GM12878 (cell line): ENCODE measurements at regions not wholly inside any gene's neighbourhood (a gene's known extent, or its start where the extent isn't known, plus 50 kb on each side); places are given as distances from the start of the nearest gene placed in this dataset.

Source experiments
- ATAC-seq: fragments of 200-7000 bp; cut with Tn5 transposase; 3 replicates; pipeline ENCODE4 v1.9.1; 2020; ENCODE audit warnings: mild to moderate bottlenecking, moderate library complexity
- BruUV-seq: library from RNA; stranded (reverse); fragments of 400-500 nt; replicated peaks from 2 replicates; lab custom pipeline; 2021; lab: Mats Ljungman, UMichigan
- CTCF ChIA-PET: fragments of 300-600 bp; sonication (Branson Sonifier 250); formaldehyde crosslinking; extraction: SDS; loops from one replicate; lab custom pipeline; 2021; ENCODE audit warnings: inconsistent platforms; lab: Yijun Ruan, JAX
- POLR2A ChIA-PET: fragments of 350-600 bp; formaldehyde crosslinking; extraction: SDS; loops from one replicate; lab custom pipeline; 2021; ENCODE audit warnings: inconsistent platforms; lab: Charles Lee
- RAD21 ChIA-PET: fragments of 300-600 bp; sonication (Branson Sonifier 250); formaldehyde crosslinking; loops from one replicate; lab custom pipeline; 2023; ENCODE audit warnings: antibody characterized with exemption; ENCODE audit not compliant: unreplicated experiment; lab: Charles Lee
- SMC1A ChIA-PET: fragments of 300-600 bp; sonication (Branson Sonifier 250); formaldehyde crosslinking; loops from one replicate; lab custom pipeline; 2023; ENCODE audit not compliant: unreplicated experiment, uncharacterized antibody; lab: Charles Lee
- DNase-seq: peaks from one replicate; pipeline ENCODE4 v3.0.0-alpha.2; 2011; ENCODE audit warnings: low read depth, low spot score
- FAIRE-seq: peaks from 3 replicates; lab custom pipeline; 2011; peaks lifted over from hg19 to GRCh38; lab: Jason Lieb, UNC
- H2AFZ ChIP-seq: 2 replicates; pipeline ENCODE4 v1.6.0; 2011; ENCODE audit warnings: low read depth, low read length, control low read depth; ENCODE audit not compliant: control insufficient read depth
- H3K27ac ChIP-seq: 2 replicates; pipeline ENCODE4 v1.5.1; 2011; ENCODE audit warnings: control low read depth; ENCODE audit not compliant: control insufficient read depth, insufficient read depth
- H3K27me3 ChIP-seq, 2 experiments: replicated peaks in 1 of 2; 2 replicates each; pipeline versions ENCODE4 v1.6.0 to v1.6.1; 2011; ENCODE audit warnings: low read length in 1 of 2; ENCODE audit not compliant: control insufficient read depth in 2 of 2, insufficient read depth in 2 of 2
- H3K36me3 ChIP-seq, 2 experiments: 2 replicates each; pipeline ENCODE4 v1.5.1; 2011; ENCODE audit warnings: low read length in 1 of 2; ENCODE audit not compliant: control insufficient read depth in 2 of 2, insufficient read depth in 2 of 2
- H3K4me1 ChIP-seq: 2 replicates; pipeline ENCODE4 v1.6.1; 2011; ENCODE audit warnings: mild to moderate bottlenecking, low read length, moderate library complexity, mixed read lengths; ENCODE audit not compliant: control insufficient read depth, insufficient read depth
- H3K4me2 ChIP-seq: 2 replicates; pipeline ENCODE4 v1.6.0; 2011; ENCODE audit warnings: control low read depth; ENCODE audit not compliant: control insufficient read depth, insufficient read depth
- H3K4me3 ChIP-seq: fragments of 200-600 bp; sonication (generic); 2 replicates; pipeline ENCODE4 v1.5.1; 2016
- H3K79me2 ChIP-seq: 2 replicates; pipeline ENCODE4 v1.6.0; 2011; ENCODE audit warnings: low read length; ENCODE audit not compliant: control insufficient read depth, insufficient read depth
- H3K9ac ChIP-seq: 2 replicates; pipeline ENCODE4 v1.8.0; 2011; ENCODE audit warnings: low read length, control low read depth, mixed read lengths; ENCODE audit not compliant: control insufficient read depth, insufficient read depth
- H3K9me3 ChIP-seq: replicated peaks from 3 replicates; pipeline ENCODE4 v1.5.1; 2011; ENCODE audit warnings: mild to moderate bottlenecking, low read length; ENCODE audit not compliant: control insufficient read depth, insufficient read depth
- H4K20me1 ChIP-seq: 2 replicates; pipeline ENCODE4 v1.6.0; 2011; ENCODE audit not compliant: control insufficient read depth, insufficient read depth
- PBX3 ChIP-seq: IDR thresholded peaks from 2 replicates; pipeline ENCODE4 v1.6.1; 2011; ENCODE audit warnings: mild to moderate bottlenecking, low read depth, low read length, moderate library complexity; ENCODE audit not compliant: insufficient replicate concordance
- PKNOX1 ChIP-seq: fragments of 450-650 bp; IDR thresholded peaks from 2 replicates; pipeline ENCODE4 v1.6.1; 2016; ENCODE audit warnings: mild to moderate bottlenecking
- USF2 ChIP-seq: IDR thresholded peaks from 2 replicates; pipeline ENCODE4 v1.6.1; 2011; ENCODE audit warnings: low read depth, low read length, improper control_type of control experiment, borderline replicate concordance
- ZNF622 ChIP-seq: fragments of 450-650 bp; IDR thresholded peaks from 2 replicates; pipeline ENCODE4 v1.6.1; 2017; ENCODE audit warnings: mild to moderate bottlenecking, inconsistent platforms
- WGBS: methylation state at CpG from one replicate; pipeline ENCODE4 v1.1.6; 2016; ENCODE audit warnings: low lambda C conversion rate; ENCODE audit not compliant: insufficient replicate concordance, insufficient coverage; ENCODE audit errors: missing lambda C conversion rate; 5-methylcytosine and 5-hydroxymethylcytosine counted together
- in situ Hi-C: fragments of 300-500 bp; cut with MboI; formaldehyde crosslinking; loops from 9 replicates; pipeline ENCODE4 v1.14.3; 2018; ENCODE audit warnings: mixed read lengths
- intact Hi-C: fragments of 100-400 bp; cut with micrococcal nuclease; formaldehyde crosslinking; loops from one replicate; pipeline ENCODE4 v1.14.2; 2022; ENCODE audit not compliant: unreplicated experiment
- TF ChIP-seq, protein P1 (sequence below): fragments of 450-650 bp; formaldehyde crosslinking; IDR thresholded peaks from 2 replicates; pipeline ENCODE4 v1.4.0; 2022; ENCODE audit warnings: mild to moderate bottlenecking, moderate library complexity
- TF ChIP-seq, protein P2 (sequence below): IDR thresholded peaks from 2 replicates; pipeline ENCODE4 v1.6.1; 2011; ENCODE audit warnings: low read depth, mild to moderate bottlenecking, low read length, moderate library complexity, borderline replicate concordance; ENCODE audit errors: extremely low read depth
- TF ChIP-seq, protein P3 (sequence below): IDR thresholded peaks from 2 replicates; pipeline ENCODE4 v1.6.1; 2012; ENCODE audit warnings: low read depth, low read length, improper control_type of control experiment
- TF ChIP-seq, protein P4 (sequence below): IDR thresholded peaks from 2 replicates; pipeline ENCODE4 v1.6.1; 2011; ENCODE audit warnings: borderline replicate concordance, low read depth, mild to moderate bottlenecking, moderate library complexity, low read length; ENCODE audit not compliant: insufficient read depth, poor library complexity, severe bottlenecking
- TF ChIP-seq, protein P5 (sequence below): IDR thresholded peaks from 2 replicates; pipeline ENCODE4 v1.6.1; 2012; ENCODE audit warnings: low read depth, low read length, improper control_type of control experiment
- TF ChIP-seq, protein P6 (sequence below): fragments of 450-650 bp; IDR thresholded peaks from 2 replicates; pipeline ENCODE4 v1.6.1; 2016; ENCODE audit warnings: mild to moderate bottlenecking

- in situ Hi-C loops: no loop called here
- Histone ChIP-seq H3K4me3 (no peak overlapping the region), H3K27me3 (peaks cover 0 to 1% of the 10 kb centered on the region in 2 experiments; a peak in 2 of 4 replicates), H3K4me1 (no peaks in the 10 kb centered on the region), H3K27ac (no peak overlapping the region), H3K4me2 (no peak overlapping the region), H3K36me3 (no peaks in the 10 kb centered on the region), H3K79me2 (no peaks in the 10 kb centered on the region), H4K20me1 (no peaks in the 10 kb centered on the region), H2AFZ (no peak overlapping the region), H3K9ac (no peak overlapping the region), H3K9me3 (no peaks in the 10 kb centered on the region)
- no peak for DNase-seq
- CTCF ChIA-PET: no interaction called here
- SMC1A ChIA-PET: no interaction called here
- BruUV-seq: no TSS peak
- RAD21 ChIA-PET: no interaction called here
- ATAC-seq: no peak
- POLR2A ChIA-PET: no interaction called here
- intact Hi-C loops: no loop called here
- 41% methylated on average over 3 of the region's 3 CpGs for WGBS
- FAIRE-seq: no peak
- TF ChIP-seq PBX3 (no peak), USF2 (no peak), PKNOX1 (no peak), ZNF622 (no peak)
- TF ChIP-seq, protein P1, sequence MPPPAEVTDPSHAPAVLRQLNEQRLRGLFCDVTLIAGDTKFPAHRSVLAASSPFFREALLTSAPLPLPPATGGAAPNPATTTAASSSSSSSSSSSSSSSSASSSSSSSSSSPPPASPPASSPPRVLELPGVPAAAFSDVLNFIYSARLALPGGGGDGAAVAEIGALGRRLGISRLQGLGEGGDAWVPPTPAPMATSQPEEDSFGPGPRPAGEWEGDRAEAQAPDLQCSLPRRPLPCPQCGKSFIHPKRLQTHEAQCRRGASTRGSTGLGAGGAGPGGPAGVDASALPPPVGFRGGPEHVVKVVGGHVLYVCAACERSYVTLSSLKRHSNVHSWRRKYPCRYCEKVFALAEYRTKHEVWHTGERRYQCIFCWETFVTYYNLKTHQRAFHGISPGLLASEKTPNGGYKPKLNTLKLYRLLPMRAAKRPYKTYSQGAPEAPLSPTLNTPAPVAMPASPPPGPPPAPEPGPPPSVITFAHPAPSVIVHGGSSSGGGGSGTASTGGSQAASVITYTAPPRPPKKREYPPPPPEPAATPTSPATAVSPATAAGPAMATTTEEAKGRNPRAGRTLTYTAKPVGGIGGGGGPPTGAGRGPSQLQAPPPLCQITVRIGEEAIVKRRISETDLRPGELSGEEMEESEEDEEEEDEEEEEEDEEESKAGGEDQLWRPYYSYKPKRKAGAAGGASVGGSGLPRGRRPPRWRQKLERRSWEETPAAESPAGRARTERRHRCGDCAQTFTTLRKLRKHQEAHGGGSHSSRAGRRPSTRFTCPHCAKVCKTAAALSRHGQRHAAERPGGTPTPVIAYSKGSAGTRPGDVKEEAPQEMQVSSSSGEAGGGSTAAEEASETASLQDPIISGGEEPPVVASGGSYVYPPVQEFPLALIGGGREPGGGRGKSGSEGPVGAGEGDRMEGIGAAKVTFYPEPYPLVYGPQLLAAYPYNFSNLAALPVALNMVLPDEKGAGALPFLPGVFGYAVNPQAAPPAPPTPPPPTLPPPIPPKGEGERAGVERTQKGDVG (CRISPR knock-in tag): no peak
- TF ChIP-seq, protein P2, sequence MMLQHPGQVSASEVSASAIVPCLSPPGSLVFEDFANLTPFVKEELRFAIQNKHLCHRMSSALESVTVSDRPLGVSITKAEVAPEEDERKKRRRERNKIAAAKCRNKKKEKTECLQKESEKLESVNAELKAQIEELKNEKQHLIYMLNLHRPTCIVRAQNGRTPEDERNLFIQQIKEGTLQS: no peak
- TF ChIP-seq, protein P3, sequence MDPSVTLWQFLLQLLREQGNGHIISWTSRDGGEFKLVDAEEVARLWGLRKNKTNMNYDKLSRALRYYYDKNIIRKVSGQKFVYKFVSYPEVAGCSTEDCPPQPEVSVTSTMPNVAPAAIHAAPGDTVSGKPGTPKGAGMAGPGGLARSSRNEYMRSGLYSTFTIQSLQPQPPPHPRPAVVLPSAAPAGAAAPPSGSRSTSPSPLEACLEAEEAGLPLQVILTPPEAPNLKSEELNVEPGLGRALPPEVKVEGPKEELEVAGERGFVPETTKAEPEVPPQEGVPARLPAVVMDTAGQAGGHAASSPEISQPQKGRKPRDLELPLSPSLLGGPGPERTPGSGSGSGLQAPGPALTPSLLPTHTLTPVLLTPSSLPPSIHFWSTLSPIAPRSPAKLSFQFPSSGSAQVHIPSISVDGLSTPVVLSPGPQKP: no peak
- TF ChIP-seq, protein P4, sequence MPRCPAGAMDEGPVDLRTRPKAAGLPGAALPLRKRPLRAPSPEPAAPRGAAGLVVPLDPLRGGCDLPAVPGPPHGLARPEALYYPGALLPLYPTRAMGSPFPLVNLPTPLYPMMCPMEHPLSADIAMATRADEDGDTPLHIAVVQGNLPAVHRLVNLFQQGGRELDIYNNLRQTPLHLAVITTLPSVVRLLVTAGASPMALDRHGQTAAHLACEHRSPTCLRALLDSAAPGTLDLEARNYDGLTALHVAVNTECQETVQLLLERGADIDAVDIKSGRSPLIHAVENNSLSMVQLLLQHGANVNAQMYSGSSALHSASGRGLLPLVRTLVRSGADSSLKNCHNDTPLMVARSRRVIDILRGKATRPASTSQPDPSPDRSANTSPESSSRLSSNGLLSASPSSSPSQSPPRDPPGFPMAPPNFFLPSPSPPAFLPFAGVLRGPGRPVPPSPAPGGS: no peak
- TF ChIP-seq, protein P5, sequence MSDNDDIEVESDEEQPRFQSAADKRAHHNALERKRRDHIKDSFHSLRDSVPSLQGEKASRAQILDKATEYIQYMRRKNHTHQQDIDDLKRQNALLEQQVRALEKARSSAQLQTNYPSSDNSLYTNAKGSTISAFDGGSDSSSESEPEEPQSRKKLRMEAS: no peak
- TF ChIP-seq, protein P6, sequence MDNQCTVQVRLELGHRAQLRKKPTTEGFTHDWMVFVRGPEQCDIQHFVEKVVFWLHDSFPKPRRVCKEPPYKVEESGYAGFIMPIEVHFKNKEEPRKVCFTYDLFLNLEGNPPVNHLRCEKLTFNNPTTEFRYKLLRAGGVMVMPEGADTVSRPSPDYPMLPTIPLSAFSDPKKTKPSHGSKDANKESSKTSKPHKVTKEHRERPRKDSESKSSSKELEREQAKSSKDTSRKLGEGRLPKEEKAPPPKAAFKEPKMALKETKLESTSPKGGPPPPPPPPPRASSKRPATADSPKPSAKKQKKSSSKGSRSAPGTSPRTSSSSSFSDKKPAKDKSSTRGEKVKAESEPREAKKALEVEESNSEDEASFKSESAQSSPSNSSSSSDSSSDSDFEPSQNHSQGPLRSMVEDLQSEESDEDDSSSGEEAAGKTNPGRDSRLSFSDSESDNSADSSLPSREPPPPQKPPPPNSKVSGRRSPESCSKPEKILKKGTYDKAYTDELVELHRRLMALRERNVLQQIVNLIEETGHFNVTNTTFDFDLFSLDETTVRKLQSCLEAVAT: no peak
These were observed 88.3 kb downstream of the KLF15 start for GRCh38 chr3:126268866-126269265.
